ENCODE measurements at regions not wholly inside any gene's neighbourhood (a gene's known extent, or its start where the extent isn't known, plus 50 kb on each side); places are given as distances from the start of the nearest gene placed in this dataset.

DNA sequence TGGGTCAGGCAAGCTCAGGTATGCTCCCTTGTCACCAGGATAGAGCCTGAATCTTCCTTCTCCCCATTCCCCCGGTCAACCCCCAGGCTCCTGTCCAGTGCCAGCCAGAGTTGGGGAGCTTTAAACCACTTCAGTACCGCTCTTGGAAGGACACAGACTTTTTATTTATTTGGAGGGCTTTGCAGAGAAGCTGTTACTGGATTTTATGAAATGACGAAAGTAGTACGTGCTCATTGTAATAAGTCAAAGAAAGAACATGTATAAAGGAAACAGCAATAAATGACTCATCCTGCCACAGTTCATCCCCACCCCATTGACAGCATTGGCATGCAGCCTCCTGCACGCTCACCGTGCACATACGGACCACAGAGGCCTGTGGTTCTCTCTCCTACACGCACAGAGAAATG is 230.3 kb downstream of the AUH start:
- H3K4me1 Mint-ChIP-seq = no peaks in the 10 kb centered on the region
- H3K9me3 Mint-ChIP-seq = peaks cover 3% of the 10 kb centered on the region
- no peak overlapping the region for H3K4me3 Mint-ChIP-seq
- H3K27me3 Mint-ChIP-seq (ENCODE audit: low read depth) = peaks cover 4% of the 10 kb centered on the region
- H3K36me3 Mint-ChIP-seq (ENCODE audit: low read depth) = no peaks in the 10 kb centered on the region
- no peak overlapping the region for H3K27ac Mint-ChIP-seq
- TF ChIP-seq, protein P1, sequence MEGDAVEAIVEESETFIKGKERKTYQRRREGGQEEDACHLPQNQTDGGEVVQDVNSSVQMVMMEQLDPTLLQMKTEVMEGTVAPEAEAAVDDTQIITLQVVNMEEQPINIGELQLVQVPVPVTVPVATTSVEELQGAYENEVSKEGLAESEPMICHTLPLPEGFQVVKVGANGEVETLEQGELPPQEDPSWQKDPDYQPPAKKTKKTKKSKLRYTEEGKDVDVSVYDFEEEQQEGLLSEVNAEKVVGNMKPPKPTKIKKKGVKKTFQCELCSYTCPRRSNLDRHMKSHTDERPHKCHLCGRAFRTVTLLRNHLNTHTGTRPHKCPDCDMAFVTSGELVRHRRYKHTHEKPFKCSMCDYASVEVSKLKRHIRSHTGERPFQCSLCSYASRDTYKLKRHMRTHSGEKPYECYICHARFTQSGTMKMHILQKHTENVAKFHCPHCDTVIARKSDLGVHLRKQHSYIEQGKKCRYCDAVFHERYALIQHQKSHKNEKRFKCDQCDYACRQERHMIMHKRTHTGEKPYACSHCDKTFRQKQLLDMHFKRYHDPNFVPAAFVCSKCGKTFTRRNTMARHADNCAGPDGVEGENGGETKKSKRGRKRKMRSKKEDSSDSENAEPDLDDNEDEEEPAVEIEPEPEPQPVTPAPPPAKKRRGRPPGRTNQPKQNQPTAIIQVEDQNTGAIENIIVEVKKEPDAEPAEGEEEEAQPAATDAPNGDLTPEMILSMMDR (IDR thresholded peaks at IDR 0.05; ENCODE audit: unreplicated experiment in 3 of 3) = no peak

DNA sequence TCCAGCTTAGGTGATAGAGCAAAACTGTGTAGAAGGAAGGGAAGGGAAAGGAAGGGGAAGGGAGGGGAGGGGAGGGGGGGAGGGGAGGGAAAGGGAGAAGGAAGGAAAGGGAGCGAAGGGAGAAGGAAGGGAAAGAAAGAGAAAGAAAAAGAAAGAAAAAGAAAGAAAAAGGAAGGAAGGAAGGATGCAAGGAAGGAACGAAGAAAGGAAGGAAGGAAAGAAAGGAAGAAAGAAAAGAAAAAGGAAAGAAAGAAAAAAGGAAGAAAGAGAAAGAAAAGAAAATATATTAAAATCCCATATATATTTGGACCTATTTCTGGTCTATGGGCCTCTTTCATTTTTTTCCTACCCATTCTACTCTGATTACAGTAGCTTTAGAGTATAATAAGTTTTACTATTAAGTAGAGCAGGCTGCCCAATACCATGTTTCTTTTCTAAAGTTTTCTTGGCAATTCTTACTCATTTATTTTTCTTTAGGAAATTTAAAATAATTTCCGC is 229.1 kb downstream of the AUH start:
- Mint-ChIP-seq H3K36me3 (ENCODE audit: low read depth) (no peaks in the 10 kb centered on the region), H3K4me1 (no peaks in the 10 kb centered on the region), H3K27me3 (ENCODE audit: low read depth) (peaks cover 4% of the 10 kb centered on the region), H3K27ac (no peak overlapping the region), H3K9me3 (peaks cover 3% of the 10 kb centered on the region), H3K4me3 (no peak overlapping the region)
- TF ChIP-seq, protein P1 (IDR thresholded peaks at IDR 0.05; ENCODE audit: unreplicated experiment in 3 of 3) = no peak

DNA sequence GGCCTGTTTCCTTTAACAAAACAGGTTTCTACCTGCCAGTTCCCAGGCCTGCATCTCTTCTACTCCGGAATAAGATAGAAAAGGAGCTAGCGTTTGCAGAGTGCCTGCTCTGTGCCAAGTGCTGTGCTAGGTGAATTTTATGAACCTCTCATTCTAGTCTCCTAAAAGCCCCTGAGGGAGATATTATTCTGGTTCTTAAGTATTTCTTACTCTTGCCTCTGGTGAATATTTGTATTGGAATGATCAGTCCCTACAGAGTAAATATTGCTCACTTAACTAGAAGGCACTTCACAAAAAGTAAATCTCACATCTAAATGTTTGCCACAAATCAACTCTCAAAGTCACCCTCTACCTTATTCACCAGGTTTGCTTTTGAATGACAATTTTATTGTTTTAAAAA is 227.1 kb downstream of the AUH start:
- Mint-ChIP-seq H3K36me3 (ENCODE audit: low read depth) (no peaks in the 10 kb centered on the region), H3K4me1 (no peaks in the 10 kb centered on the region), H3K27ac (no peak overlapping the region), H3K27me3 (ENCODE audit: low read depth) (peaks cover 4% of the 10 kb centered on the region), H3K4me3 (no peak overlapping the region), H3K9me3 (peaks cover 3% of the 10 kb centered on the region)
- TF ChIP-seq, protein P1 (IDR thresholded peaks at IDR 0.05; ENCODE audit: unreplicated experiment in 3 of 3) = no peak

DNA sequence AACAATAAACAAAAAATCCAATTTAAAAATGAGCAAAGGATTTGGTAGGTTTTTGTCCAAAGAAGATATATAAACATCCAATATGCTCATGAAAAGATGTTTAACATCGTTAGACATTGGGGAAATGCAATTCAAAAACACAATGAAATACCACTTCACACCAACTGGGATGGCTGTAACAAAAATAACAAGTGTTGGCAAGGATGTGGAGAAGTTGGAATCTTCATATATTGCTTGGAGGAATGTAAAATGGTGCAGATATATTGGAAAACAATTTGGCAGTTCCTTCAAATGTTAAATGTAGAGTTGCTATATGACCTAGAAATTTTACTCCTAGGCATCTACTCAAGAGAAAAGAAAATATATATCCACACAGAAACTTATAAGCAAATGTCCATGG is 224.3 kb downstream of the AUH start:
- peaks cover 3% of the 10 kb centered on the region for H3K9me3 Mint-ChIP-seq
- H3K27me3 Mint-ChIP-seq (ENCODE audit: low read depth) = peaks cover 4% of the 10 kb centered on the region
- peaks cover 3% of the 10 kb centered on the region for H3K4me1 Mint-ChIP-seq
- TF ChIP-seq, protein P1 (IDR thresholded peaks at IDR 0.05; ENCODE audit: unreplicated experiment in 3 of 3) = no peak
- no peak overlapping the region for H3K27ac Mint-ChIP-seq
- H3K36me3 Mint-ChIP-seq (ENCODE audit: low read depth) = no peaks in the 10 kb centered on the region
- H3K4me3 Mint-ChIP-seq = no peak overlapping the region

DNA sequence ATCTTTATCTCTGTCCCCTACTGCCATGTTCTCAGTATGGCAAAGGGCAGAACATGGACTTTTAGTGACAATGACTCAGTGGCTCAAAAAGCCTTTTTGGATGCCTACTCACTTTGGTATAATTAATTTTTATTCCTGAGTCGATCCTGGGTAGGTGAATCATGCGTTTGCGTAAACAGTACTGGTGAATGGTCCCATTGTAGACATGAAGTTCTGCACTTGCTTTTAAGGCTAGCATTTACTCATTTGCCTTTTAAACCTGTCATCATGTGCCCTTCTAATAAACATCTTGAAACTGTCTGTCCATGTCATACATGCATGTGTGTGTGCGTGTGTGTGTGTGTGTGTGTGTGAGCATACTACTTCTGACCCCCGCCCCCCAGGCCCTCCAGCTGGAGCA is 223.0 kb downstream of the AUH start:
- peaks cover 4% of the 10 kb centered on the region for H3K27me3 Mint-ChIP-seq (ENCODE audit: low read depth)
- TF ChIP-seq, protein P1 (IDR thresholded peaks at IDR 0.05; ENCODE audit: unreplicated experiment in 3 of 3) = no peak
- peaks cover 3% of the 10 kb centered on the region for H3K9me3 Mint-ChIP-seq
- peaks cover 3% of the 10 kb centered on the region for H3K4me1 Mint-ChIP-seq
- H3K36me3 Mint-ChIP-seq (ENCODE audit: low read depth) = no peaks in the 10 kb centered on the region
- no peak overlapping the region for H3K27ac Mint-ChIP-seq
- H3K4me3 Mint-ChIP-seq = no peak overlapping the region

DNA sequence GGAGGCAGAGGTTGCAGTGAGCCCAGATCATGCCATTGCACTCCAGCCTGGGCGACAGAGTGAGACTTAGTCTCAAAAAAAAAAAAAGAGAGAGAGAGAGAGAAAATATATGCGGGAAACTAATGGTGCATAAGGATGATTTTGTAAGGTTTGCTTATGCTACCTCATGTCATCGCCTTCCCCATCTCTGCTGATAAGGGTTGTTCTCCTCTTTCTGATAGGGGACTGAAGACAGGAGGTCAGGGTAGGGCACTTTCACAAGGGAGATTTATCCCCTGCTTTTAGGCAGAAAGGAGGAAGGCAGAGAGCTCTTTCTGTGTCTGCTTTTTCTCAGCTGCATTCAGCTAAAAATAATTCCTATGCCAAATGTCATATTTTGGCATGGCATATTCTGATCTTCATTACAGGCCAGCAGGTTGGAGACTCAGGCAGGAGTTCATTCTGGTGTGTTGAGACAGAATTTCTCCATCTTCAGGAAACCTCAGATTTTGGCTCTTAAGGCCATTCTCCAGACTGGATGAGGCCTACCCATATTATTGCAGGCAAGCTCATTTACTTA is 220.2 kb downstream of the AUH start:
- TF ChIP-seq, protein P1 (IDR thresholded peaks at IDR 0.05; ENCODE audit: unreplicated experiment in 3 of 3) = no peak
- no peaks in the 10 kb centered on the region for H3K27me3 Mint-ChIP-seq (ENCODE audit: low read depth)
- no peaks in the 10 kb centered on the region for H3K9me3 Mint-ChIP-seq
- no peaks in the 10 kb centered on the region for H3K36me3 Mint-ChIP-seq (ENCODE audit: low read depth)
- no peak overlapping the region for H3K4me3 Mint-ChIP-seq
- H3K4me1 Mint-ChIP-seq = peaks cover 3% of the 10 kb centered on the region
- H3K27ac Mint-ChIP-seq = no peak overlapping the region

Measured in nephron (organoid).